T-cell (primary cell): ENCODE measurements at regions not wholly inside any gene's neighbourhood (a gene's known extent, or its start where the extent isn't known, plus 50 kb on each side); places are given as distances from the start of the nearest gene placed in this dataset.

Source experiments
- ATAC-seq, 4 experiments: fragments of 200-7000 bp in 3 of 4; fragments of 150-1000 bp in 1 of 4; cut with Tn5 transposase; replicated peaks in 1 of 4; 1 replicate in 3 of 4; 2 replicates in 1 of 4; pipeline ENCODE4 v1.10.0; 2021; ENCODE audit warnings: moderate library complexity in 3 of 4, mild to moderate bottlenecking in 2 of 4, moderate number of reproducible peaks in 1 of 4
- CTCF ChIA-PET, 2 donors: fragments of 300-600 bp; sonication (Branson Sonifier 250); formaldehyde crosslinking; loops; one replicate each; lab custom pipeline; 2022; ENCODE audit warnings: antibody characterized with exemption in 2 of 2; lab: Charles Lee
- POLR2A ChIA-PET, 2 donors: fragments of 300-600 bp; sonication (Branson Sonifier 250); formaldehyde crosslinking; loops; one replicate each; lab custom pipeline; 2022; ENCODE audit warnings: antibody characterized with exemption in 2 of 2; lab: Charles Lee
- DNase-seq, 35 experiments: peaks; one replicate each; pipeline versions ENCODE4 v3.0.0 to v3.0.0-alpha.2; 2013 to 2023
- H3K27ac ChIP-seq: one replicate; pipeline ENCODE4 v1.5.1; 2013; ENCODE audit warnings: low read length
- H3K27me3 ChIP-seq, 2 experiments: replicated peaks in 1 of 2; 1 replicate in 1 of 2; 2 replicates in 1 of 2; pipeline versions ENCODE4 v1.6.1 to v1.7.0; 2013; ENCODE audit warnings: low read length in 1 of 2, mixed read lengths in 1 of 2; ENCODE audit not compliant: control insufficient read depth in 2 of 2, insufficient read depth in 2 of 2; ENCODE audit errors: extremely low read depth in 1 of 2
- H3K36me3 ChIP-seq, 2 donors: 1 replicate in 1 of 2; 2 replicates in 1 of 2; pipeline versions ENCODE4 v1.6.1 to v1.7.0; 2013; ENCODE audit warnings: low read length in 1 of 2; ENCODE audit not compliant: control insufficient read depth in 2 of 2, insufficient read depth in 1 of 2; ENCODE audit errors: extremely low read depth in 1 of 2
- H3K4me1 ChIP-seq, 2 experiments: 1 replicate in 1 of 2; 2 replicates in 1 of 2; pipeline versions ENCODE4 v1.6.1 to v1.7.0; 2013; ENCODE audit warnings: low read length in 2 of 2, mixed read lengths in 1 of 2; ENCODE audit not compliant: insufficient read depth in 2 of 2, control insufficient read depth in 1 of 2; ENCODE audit errors: extremely low read depth in 1 of 2
- H3K4me3 ChIP-seq, 2 donors: 1 replicate in 1 of 2; 2 replicates in 1 of 2; pipeline versions ENCODE4 v1.5.1 to v1.7.0; 2013; ENCODE audit warnings: mild to moderate bottlenecking in 2 of 2, low read length in 1 of 2, moderate library complexity in 1 of 2; ENCODE audit not compliant: control insufficient read depth in 1 of 2; ENCODE audit errors: extremely low read depth in 1 of 2
- H3K9me3 ChIP-seq: 2 replicates; pipeline ENCODE4 v1.7.0; 2013
- H3K27ac Mint-ChIP-seq, 2 donors: one replicate each; pipeline ENCODE4 v1.8.0; 2020 to 2021; ENCODE audit warnings: mild to moderate bottlenecking in 2 of 2, mixed read lengths in 2 of 2
- H3K27me3 Mint-ChIP-seq, 2 donors: one replicate each; pipeline ENCODE4 v1.8.0; 2021 to 2022; ENCODE audit warnings: mixed read lengths in 2 of 2
- H3K36me3 Mint-ChIP-seq: one replicate; pipeline ENCODE4 v1.8.0; 2021; ENCODE audit warnings: mixed read lengths
- H3K4me1 Mint-ChIP-seq, 3 donors: one replicate each; pipeline ENCODE4 v1.8.0; 2020 to 2022; ENCODE audit warnings: mixed read lengths in 3 of 3, mild to moderate bottlenecking in 1 of 3
- H3K4me3 Mint-ChIP-seq, 3 donors: one replicate each; pipeline ENCODE4 v1.8.0; 2020 to 2022; ENCODE audit warnings: mild to moderate bottlenecking in 3 of 3, mixed read lengths in 3 of 3, moderate library complexity in 3 of 3
- H3K9me3 Mint-ChIP-seq, 3 donors: one replicate each; pipeline ENCODE4 v1.8.0; 2020 to 2022; ENCODE audit warnings: mixed read lengths in 3 of 3
- WGBS: methylation state at CpG from one replicate; pipeline ENCODE4 v1.1.5; 2013; ENCODE audit warnings: missing lambda C conversion rate; ENCODE audit not compliant: insufficient coverage; 5-methylcytosine and 5-hydroxymethylcytosine counted together

DNA sequence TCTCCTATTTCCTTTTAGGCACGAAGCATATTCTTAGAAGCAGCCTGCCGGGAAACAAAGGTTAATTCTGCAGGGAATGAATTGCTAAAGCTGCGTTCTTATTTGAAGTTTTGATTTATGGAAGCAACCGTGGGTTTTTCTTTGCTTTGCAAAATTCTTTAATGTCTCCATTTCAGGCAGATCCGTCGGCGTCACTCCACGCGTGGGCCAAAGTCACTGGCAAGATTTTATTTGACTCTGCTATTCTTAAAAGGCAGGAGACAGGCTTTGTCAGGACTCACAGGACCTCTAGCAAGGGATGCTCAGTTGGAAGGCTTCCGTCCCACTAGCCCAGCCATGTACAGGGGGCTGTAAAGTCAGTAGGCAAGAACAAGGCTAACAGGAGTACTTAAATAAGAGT lies 387.3 kb upstream of the XYLT1 start:
- WGBS: 89% methylated on average over 7 of the region's 10 CpGs
- DNase-seq: no peak
- Histone ChIP-seq H3K36me3 (no peaks in the 10 kb centered on the region), H3K27ac (no peak overlapping the region), H3K27me3 (no peaks in the 10 kb centered on the region), H3K4me3 (no peak overlapping the region), H3K4me1 (no peaks in the 10 kb centered on the region), H3K9me3 (no peaks in the 10 kb centered on the region)
- Mint-ChIP-seq H3K36me3 (no peaks in the 10 kb centered on the region), H3K27me3 (peaks cover 3 to 7% of the 10 kb centered on the region in 2 donors), H3K9me3 (peaks cover 0 to 4% (median 3%) of the 10 kb centered on the region in 3 donors), H3K27ac (no peak overlapping the region), H3K4me3 (no peak overlapping the region), H3K4me1 (no peaks in the 10 kb centered on the region)
- ATAC-seq: no peak
- CTCF ChIA-PET: no interaction called here
- POLR2A ChIA-PET: no interaction called here

DNA sequence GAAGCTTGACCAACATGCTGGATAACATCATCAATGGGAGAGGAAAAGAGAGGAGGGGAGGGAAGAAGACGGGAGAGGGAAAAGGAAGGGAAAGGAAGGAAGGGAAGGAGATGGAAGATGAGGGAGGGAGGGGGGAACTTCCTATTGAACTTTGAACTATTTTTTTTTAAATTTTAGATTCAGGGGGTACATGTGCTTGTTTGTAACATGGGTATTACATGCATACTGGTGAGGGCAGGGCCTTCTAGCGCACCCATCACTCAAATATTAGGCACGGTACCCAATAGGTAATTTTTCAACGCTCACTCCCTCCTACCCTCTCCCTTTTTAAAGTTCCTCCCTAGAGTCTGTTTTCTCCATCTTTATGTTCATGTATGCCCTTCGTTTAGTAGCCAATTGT lies 383.2 kb upstream of the XYLT1 start:
- Mint-ChIP-seq H3K4me3 (no peak overlapping the region), H3K36me3 (no peaks in the 10 kb centered on the region), H3K4me1 (no peaks in the 10 kb centered on the region), H3K27ac (no peak overlapping the region), H3K27me3 (peaks cover 0 to 8% of the 10 kb centered on the region in 2 donors), H3K9me3 (peaks cover 2 to 9% (median 3%) of the 10 kb centered on the region in 3 donors)
- Histone ChIP-seq H3K4me1 (no peaks in the 10 kb centered on the region), H3K27ac (no peak overlapping the region), H3K27me3 (no peaks in the 10 kb centered on the region), H3K9me3 (no peaks in the 10 kb centered on the region), H3K4me3 (no peak overlapping the region), H3K36me3 (no peaks in the 10 kb centered on the region)
- WGBS: 97% methylated on average over 4 of the region's 5 CpGs
- no peak for DNase-seq
- POLR2A ChIA-PET: no interaction called here
- no peak for ATAC-seq
- CTCF ChIA-PET: no interaction called here

DNA sequence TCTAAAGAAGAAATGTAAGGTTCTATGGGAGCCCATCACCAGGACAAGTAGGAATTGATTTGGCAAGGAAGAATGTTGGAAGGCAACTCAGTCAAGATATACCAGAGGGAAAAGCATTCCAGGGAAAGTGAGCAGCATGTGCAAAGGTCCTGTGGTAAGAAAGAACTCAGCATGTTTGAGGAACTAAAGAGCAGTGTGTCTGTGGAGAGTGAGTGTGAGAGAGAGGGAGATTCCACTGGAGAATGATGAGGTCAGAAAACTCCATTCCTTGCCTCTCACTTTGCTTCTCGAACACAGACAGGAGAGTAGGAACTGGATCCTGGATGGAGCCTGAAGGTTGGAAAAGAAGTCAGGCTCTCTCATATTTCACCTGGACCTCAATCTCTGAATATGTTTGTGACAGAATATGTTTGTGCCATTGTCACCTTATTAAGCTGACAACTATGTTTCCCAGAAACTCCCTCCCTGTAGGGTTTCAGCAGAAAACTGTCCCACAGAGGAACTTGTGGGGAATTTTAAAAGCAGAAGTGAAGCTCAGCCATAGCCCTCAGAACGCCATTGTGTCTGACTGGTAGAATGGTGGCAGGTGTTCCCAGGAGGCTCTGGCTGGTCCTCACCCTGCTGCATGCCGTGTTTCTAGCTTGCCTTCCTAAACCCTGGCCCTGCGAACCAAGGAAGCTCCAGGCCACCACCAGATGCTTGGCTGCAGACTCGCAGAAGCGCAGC lies 382.4 kb upstream of the XYLT1 start:
- no peak for DNase-seq
- no peaks in the 10 kb centered on the region for H3K36me3 Mint-ChIP-seq
- H3K4me3 ChIP-seq: no peak overlapping the region
- no peak overlapping the region for H3K27ac ChIP-seq
- no peaks in the 10 kb centered on the region for H3K36me3 ChIP-seq
- no peaks in the 10 kb centered on the region for H3K4me1 ChIP-seq
- peaks cover 2 to 9% (median 3%) of the 10 kb centered on the region in 3 donors for H3K9me3 Mint-ChIP-seq
- ChIA-PET POLR2A (no interaction called here), CTCF (no interaction called here)
- H3K4me3 Mint-ChIP-seq: no peak overlapping the region
- H3K27me3 Mint-ChIP-seq: peaks cover 0 to 10% of the 10 kb centered on the region in 2 donors
- no peaks in the 10 kb centered on the region for H3K9me3 ChIP-seq
- H3K4me1 Mint-ChIP-seq: no peaks in the 10 kb centered on the region
- no peak for ATAC-seq
- WGBS: 47% methylated on average over 5 of the region's 6 CpGs
- H3K27ac Mint-ChIP-seq: no peak overlapping the region
- no peaks in the 10 kb centered on the region for H3K27me3 ChIP-seq

DNA sequence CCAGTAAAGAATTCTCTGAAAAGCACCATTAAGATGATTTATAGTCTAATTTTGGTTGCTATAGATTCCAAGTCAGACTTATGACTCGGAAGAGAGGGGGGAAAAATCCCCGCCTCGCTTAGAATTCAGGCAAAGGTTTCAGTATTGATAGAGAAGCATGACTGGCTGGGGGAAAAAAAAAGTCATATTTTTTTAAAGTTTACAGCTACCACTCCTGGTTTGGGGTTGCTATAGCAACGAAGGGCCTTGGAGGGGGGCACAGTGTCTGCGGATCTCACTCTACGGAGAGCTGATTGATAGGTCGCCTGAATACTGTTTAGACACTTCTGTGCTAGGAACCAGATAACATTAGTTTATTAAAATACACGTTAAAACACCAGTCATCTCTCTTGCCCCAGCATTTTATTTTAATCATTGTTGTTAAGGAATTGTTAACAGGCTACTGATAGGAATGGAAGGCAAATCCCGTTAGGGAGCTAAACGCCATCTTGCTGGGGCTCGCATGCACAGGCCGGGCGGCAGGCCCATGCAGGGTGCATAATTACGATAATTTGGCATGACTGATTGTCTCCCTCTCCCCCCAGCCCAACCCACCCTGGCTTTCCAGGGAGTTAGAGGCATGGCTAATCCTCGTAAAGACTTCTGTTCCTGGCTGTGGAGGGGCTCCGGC lies 380.0 kb upstream of the XYLT1 start:
- Histone ChIP-seq H3K4me1 (no peaks in the 10 kb centered on the region), H3K4me3 (no peak overlapping the region), H3K27ac (no peak overlapping the region), H3K36me3 (no peaks in the 10 kb centered on the region), H3K9me3 (no peaks in the 10 kb centered on the region), H3K27me3 (no peaks in the 10 kb centered on the region)
- no peaks in the 10 kb centered on the region for H3K4me1 Mint-ChIP-seq
- H3K36me3 Mint-ChIP-seq: no peaks in the 10 kb centered on the region
- H3K4me3 Mint-ChIP-seq: no peak overlapping the region
- ATAC-seq: no peak
- ChIA-PET POLR2A (no interaction called here), CTCF (no interaction called here)
- 80% methylated on average over 5 of the region's 16 CpGs for WGBS
- H3K9me3 Mint-ChIP-seq: peaks cover 2 to 9% (median 3%) of the 10 kb centered on the region in 3 donors
- peaks cover 0 to 7% of the 10 kb centered on the region in 2 donors for H3K27me3 Mint-ChIP-seq
- H3K27ac Mint-ChIP-seq: no peak overlapping the region
- DNase-seq: no peak

DNA sequence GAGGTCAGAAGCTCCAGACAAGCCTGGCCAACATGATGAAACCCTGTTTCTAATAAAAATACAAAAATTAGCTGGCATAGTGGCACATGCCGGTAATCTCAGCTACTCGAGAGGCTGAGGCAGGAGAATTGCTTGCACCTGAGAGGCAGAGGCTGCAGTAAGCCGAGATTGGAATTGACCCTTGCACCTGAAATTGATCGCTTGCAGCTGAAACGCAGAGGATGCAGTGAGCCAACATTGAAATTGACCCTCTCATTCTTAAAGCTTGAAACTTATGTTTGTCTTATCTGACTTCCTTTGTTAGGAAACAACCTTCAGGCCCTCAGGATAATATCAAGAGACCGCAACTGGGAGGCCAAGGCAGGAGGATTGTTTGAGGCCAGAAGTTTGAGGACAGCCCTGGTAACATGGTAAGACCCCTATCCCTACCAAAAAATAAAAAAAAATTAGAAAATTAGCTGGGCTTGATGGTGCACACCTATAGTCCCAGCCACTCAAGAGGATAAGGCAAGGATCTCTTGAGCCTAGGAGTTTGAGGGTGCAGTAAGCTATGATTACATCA lies 376.6 kb upstream of the XYLT1 start:
- H3K27me3 Mint-ChIP-seq: peaks cover 0 to 7% of the 10 kb centered on the region in 2 donors
- DNase-seq (no peak), ATAC-seq (no peak)
- 62% methylated on average over 3 of the region's 6 CpGs for WGBS
- H3K4me1 Mint-ChIP-seq: no peaks in the 10 kb centered on the region
- Histone ChIP-seq H3K36me3 (no peaks in the 10 kb centered on the region), H3K4me1 (no peaks in the 10 kb centered on the region), H3K9me3 (no peaks in the 10 kb centered on the region), H3K4me3 (no peak overlapping the region), H3K27me3 (no peaks in the 10 kb centered on the region), H3K27ac (no peak overlapping the region)
- H3K36me3 Mint-ChIP-seq: no peaks in the 10 kb centered on the region
- ChIA-PET POLR2A (no interaction called here), CTCF (no interaction called here)
- H3K27ac Mint-ChIP-seq: no peak overlapping the region
- no peaks in the 10 kb centered on the region for H3K9me3 Mint-ChIP-seq
- H3K4me3 Mint-ChIP-seq: no peak overlapping the region

DNA sequence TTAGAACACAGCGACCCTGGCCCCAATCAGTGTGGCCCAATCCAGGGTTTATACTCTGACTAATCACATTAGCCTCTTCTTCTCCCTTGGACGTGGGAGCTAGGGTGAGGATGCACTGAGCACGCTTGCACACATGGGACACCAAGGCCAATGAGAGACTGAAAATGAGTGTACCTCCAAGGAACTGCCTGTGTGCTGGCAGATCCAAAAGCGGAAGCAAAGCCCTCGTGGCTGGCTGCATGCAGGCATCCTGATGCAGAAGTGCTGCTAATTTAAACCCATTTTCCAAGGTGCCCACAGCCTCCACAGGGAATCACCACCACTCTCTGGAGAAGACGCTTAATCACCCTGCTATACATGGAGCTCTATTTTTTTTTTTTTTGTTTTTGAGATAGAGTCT lies 375.3 kb upstream of the XYLT1 start:
- Histone ChIP-seq H3K27ac (no peak overlapping the region), H3K4me1 (no peaks in the 10 kb centered on the region), H3K36me3 (no peaks in the 10 kb centered on the region), H3K27me3 (no peaks in the 10 kb centered on the region), H3K4me3 (no peak overlapping the region), H3K9me3 (no peaks in the 10 kb centered on the region)
- Mint-ChIP-seq H3K9me3 (no peaks in the 10 kb centered on the region), H3K27ac (no peak overlapping the region), H3K4me3 (no peak overlapping the region), H3K4me1 (no peaks in the 10 kb centered on the region), H3K36me3 (no peaks in the 10 kb centered on the region), H3K27me3 (peaks cover 0 to 11% of the 10 kb centered on the region in 2 donors)
- no peak for ATAC-seq
- 83% methylated on average over 1 of the region's 6 CpGs for WGBS
- ChIA-PET POLR2A (no interaction called here), CTCF (no interaction called here)
- DNase-seq: no peak
